NB4 (cell line): ENCODE measurements at regions not wholly inside any gene's neighbourhood (a gene's known extent, or its start where the extent isn't known, plus 50 kb on each side); places are given as distances from the start of the nearest gene placed in this dataset.

Experiments
- MYC ChIP-seq: IDR thresholded peaks from 2 replicates; pipeline ENCODE4 v1.6.1; 2011; ENCODE audit warnings: low read depth, low read length
- POLR2A ChIP-seq: IDR thresholded peaks from 2 replicates; pipeline ENCODE4 v1.6.1; 2011; ENCODE audit warnings: mild to moderate bottlenecking; ENCODE audit not compliant: insufficient read length; ENCODE audit errors: extremely low read depth
- TF ChIP-seq, protein P1 (sequence below): IDR thresholded peaks from one replicate; pipeline ENCODE4 v1.5.1; 2012; ENCODE audit warnings: low read depth, low read length
- TF ChIP-seq, protein P2 (sequence below): IDR thresholded peaks from 2 replicates; pipeline ENCODE4 v1.6.1; 2011; ENCODE audit warnings: low read depth, low read length

DNA sequence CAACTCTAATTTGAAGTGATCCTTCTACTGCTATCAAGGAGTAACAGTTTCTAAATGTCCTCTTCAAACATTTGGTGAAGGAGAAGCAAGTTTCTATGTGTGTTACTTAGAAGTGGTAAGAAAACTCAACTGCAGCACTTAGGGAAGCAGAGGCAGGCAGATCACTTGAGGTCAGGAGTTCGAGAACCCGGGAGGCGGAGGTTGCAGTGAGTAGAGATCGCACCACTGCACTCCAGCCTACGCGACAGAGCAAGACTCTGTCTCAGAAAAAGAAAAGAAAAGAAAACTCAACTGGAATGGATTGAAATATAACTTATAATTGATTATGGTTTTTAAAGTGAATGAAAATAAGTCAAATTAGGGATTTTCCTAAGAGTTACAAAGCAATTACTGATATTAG is 169.7 kb upstream of the ATP2B1 start:
- TF ChIP-seq, protein P1, sequence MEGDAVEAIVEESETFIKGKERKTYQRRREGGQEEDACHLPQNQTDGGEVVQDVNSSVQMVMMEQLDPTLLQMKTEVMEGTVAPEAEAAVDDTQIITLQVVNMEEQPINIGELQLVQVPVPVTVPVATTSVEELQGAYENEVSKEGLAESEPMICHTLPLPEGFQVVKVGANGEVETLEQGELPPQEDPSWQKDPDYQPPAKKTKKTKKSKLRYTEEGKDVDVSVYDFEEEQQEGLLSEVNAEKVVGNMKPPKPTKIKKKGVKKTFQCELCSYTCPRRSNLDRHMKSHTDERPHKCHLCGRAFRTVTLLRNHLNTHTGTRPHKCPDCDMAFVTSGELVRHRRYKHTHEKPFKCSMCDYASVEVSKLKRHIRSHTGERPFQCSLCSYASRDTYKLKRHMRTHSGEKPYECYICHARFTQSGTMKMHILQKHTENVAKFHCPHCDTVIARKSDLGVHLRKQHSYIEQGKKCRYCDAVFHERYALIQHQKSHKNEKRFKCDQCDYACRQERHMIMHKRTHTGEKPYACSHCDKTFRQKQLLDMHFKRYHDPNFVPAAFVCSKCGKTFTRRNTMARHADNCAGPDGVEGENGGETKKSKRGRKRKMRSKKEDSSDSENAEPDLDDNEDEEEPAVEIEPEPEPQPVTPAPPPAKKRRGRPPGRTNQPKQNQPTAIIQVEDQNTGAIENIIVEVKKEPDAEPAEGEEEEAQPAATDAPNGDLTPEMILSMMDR, result no peak
- TF ChIP-seq, protein P2, sequence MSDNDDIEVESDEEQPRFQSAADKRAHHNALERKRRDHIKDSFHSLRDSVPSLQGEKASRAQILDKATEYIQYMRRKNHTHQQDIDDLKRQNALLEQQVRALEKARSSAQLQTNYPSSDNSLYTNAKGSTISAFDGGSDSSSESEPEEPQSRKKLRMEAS, result no peak
- TF ChIP-seq POLR2A (no peak), MYC (no peak)
